BJ (cell line): ENCODE measurements at regions not wholly inside any gene's neighbourhood (a gene's known extent, or its start where the extent isn't known, plus 50 kb on each side); places are given as distances from the start of the nearest gene placed in this dataset.

Experiments used
- CTCF ChIA-PET: fragments of 350-600 bp; formaldehyde crosslinking; extraction: SDS; loops from one replicate; lab custom pipeline; 2021; ENCODE audit warnings: antibody characterized with exemption, inconsistent platforms; lab: Yijun Ruan, JAX
- POLR2A ChIA-PET: fragments of 300-600 bp; sonication (Branson Sonifier 250); formaldehyde crosslinking; extraction: SDS; loops from one replicate; lab custom pipeline; 2021; ENCODE audit warnings: antibody characterized with exemption; lab: Charles Lee
- DNase-seq: peaks from one replicate; pipeline ENCODE4 v3.0.0-alpha.2; 2011; ENCODE audit warnings: low read depth
- H3K27me3 ChIP-seq: 2 replicates; pipeline ENCODE4 v1.6.0; 2011; ENCODE audit warnings: low read length; ENCODE audit not compliant: control insufficient read depth, insufficient read depth
- H3K36me3 ChIP-seq: 2 replicates; pipeline ENCODE4 v1.5.1; 2011; ENCODE audit warnings: low read length; ENCODE audit not compliant: control insufficient read depth, insufficient read depth
- H3K4me3 ChIP-seq: 2 replicates; pipeline ENCODE4 v1.5.1; 2011; ENCODE audit warnings: low read depth, mild to moderate bottlenecking, control low read depth, low read length
- CTCF ChIP-seq: IDR thresholded peaks from 2 replicates; pipeline ENCODE4 v1.5.1; 2011; ENCODE audit warnings: low read depth, mild to moderate bottlenecking, control low read depth, inconsistent platforms, low read length, moderate library complexity; ENCODE audit not compliant: insufficient read depth

GRCh38 chr5:23235246-23235645 lies 272.2 kb upstream of the PRDM9 start:
- Histone ChIP-seq H3K27me3 (no peaks in the 10 kb centered on the region), H3K36me3 (no peaks in the 10 kb centered on the region), H3K4me3 (no peak overlapping the region)
- CTCF ChIA-PET: no interaction called here
- no peak for TF ChIP-seq CTCF
- POLR2A ChIA-PET: no interaction called here
- DNase-seq: no peak

- no peaks in the 10 kb centered on the region for H3K36me3 ChIP-seq
- no peak for TF ChIP-seq CTCF
- POLR2A ChIA-PET: no interaction called here
- CTCF ChIA-PET: no interaction called here
- DNase-seq: no peak
- H3K27me3 ChIP-seq: no peaks in the 10 kb centered on the region
- no peak overlapping the region for H3K4me3 ChIP-seq
Measured at GRCh38 chr5:23234197-23234596, 273.2 kb upstream of the PRDM9 start.

- CTCF ChIA-PET: no interaction called here
Measured at GRCh38 chr5:23223846-23224245, 283.6 kb upstream of the PRDM9 start.

GRCh38 chr5:23221831-23222230 lies 285.6 kb upstream of the PRDM9 start:
- no peak for TF ChIP-seq CTCF
- ChIA-PET CTCF (interaction anchor here (0.6 kb wide), 1 partner anchor 1767 kb away, joined by 3 read pairs; no protein-coding TSS in a partner anchor), POLR2A (no interaction called here)
- Histone ChIP-seq H3K27me3 (no peaks in the 10 kb centered on the region), H3K4me3 (no peak overlapping the region), H3K36me3 (no peaks in the 10 kb centered on the region)
- DNase-seq: no peak

More at GRCh38 chr5:23223846-23224245, 283.6 kb upstream of the PRDM9 start:
- Histone ChIP-seq H3K27me3 (no peaks in the 10 kb centered on the region), H3K4me3 (no peak overlapping the region), H3K36me3 (no peaks in the 10 kb centered on the region)
- no peak for TF ChIP-seq CTCF
- POLR2A ChIA-PET: no interaction called here
- DNase-seq: no peak

- ChIA-PET CTCF (no interaction called here), POLR2A (no interaction called here)
- Histone ChIP-seq H3K27me3 (no peaks in the 10 kb centered on the region), H3K4me3 (no peak overlapping the region), H3K36me3 (no peaks in the 10 kb centered on the region)
- TF ChIP-seq CTCF: no peak
- DNase-seq: no peak
Measured at GRCh38 chr5:23217159-23217558, 290.2 kb upstream of the PRDM9 start.
